ENCODE measurements at regions not wholly inside any gene's neighbourhood (a gene's known extent, or its start where the extent isn't known, plus 50 kb on each side); places are given as distances from the start of the nearest gene placed in this dataset.

- no peak for DNase-seq
These were observed 496.4 kb upstream of the CBLB start for GRCh38 chr3:106365061-106365691.

- DNase-seq = no peak
These were observed 497.5 kb upstream of the CBLB start for GRCh38 chr3:106366352-106366751.

GRCh38 chr3:106367496-106367895 is 498.7 kb upstream of the CBLB start:
- DNase-seq = no peak

GRCh38 chr3:106371221-106371970 is 502.6 kb upstream of the CBLB start:
- DNase-seq = no peak

GRCh38 chr3:106371971-106372805 is 503.4 kb upstream of the CBLB start:
- DNase-seq = no peak

GRCh38 chr3:106372806-106373190 is 504.0 kb upstream of the CBLB start:
- DNase-seq = no peak

GRCh38 chr3:106376016-106376570 is 507.3 kb upstream of the CBLB start:
- no peak for DNase-seq

GRCh38 chr3:106379251-106379750 is 510.5 kb upstream of the CBLB start:
- no peak for DNase-seq

GRCh38 chr3:106380232-106380631 is 511.4 kb upstream of the CBLB start:
- no peak for DNase-seq

GRCh38 chr3:106381286-106381938 is 512.6 kb upstream of the CBLB start:
- no peak for DNase-seq

- DNase-seq = no peak
These were observed 513.1 kb upstream of the CBLB start for GRCh38 chr3:106381939-106382335.

GRCh38 chr3:106386050-106386449 is 517.2 kb upstream of the CBLB start:
- DNase-seq = no peak

- no peak for DNase-seq
These were observed 524.1 kb upstream of the CBLB start for GRCh38 chr3:106392915-106393314.

- DNase-seq = no peak
These were observed 528.2 kb upstream of the CBLB start for GRCh38 chr3:106397006-106397405.

- no peak for DNase-seq
These were observed 530.2 kb upstream of the CBLB start for GRCh38 chr3:106398891-106399600.

GRCh38 chr3:106399761-106400160 is 530.9 kb upstream of the CBLB start:
- DNase-seq = no peak

- DNase-seq = no peak
These were observed 533.1 kb upstream of the CBLB start for GRCh38 chr3:106401666-106402490.

GRCh38 chr3:106403371-106404145 is 534.7 kb upstream of the CBLB start:
- no peak for DNase-seq

- no peak for DNase-seq
These were observed 544.9 kb upstream of the CBLB start for GRCh38 chr3:106413683-106414082.

- DNase-seq = no peak
These were observed 551.8 kb upstream of the CBLB start for GRCh38 chr3:106420628-106421027.

All from activated CD8-positive, alpha-beta memory T cell treated with anti-CD3 and anti-CD28 coated beads, Interleukin-2, amount 50 U/mL, for 4 hours (primary cell).